SU-DHL-6 (cell line): ENCODE measurements at regions not wholly inside any gene's neighbourhood (a gene's known extent, or its start where the extent isn't known, plus 50 kb on each side); places are given as distances from the start of the nearest gene placed in this dataset.

Experiments
- H2AFZ ChIP-seq: fragments of 200-600 bp; sonication (generic); 2 replicates; pipeline ENCODE4 v1.6.1; 2014; ENCODE audit warnings: low read depth, mild to moderate bottlenecking, moderate library complexity, mixed read lengths, antibody characterized with exemption, low read length; ENCODE audit not compliant: severe bottlenecking
- H3F3A ChIP-seq: fragments of 200-600 bp; shearing (Covaris generic); 2 replicates; pipeline ENCODE4 v1.6.0; 2016; ENCODE audit warnings: antibody characterized with exemption, mild to moderate bottlenecking; ENCODE audit not compliant: insufficient read depth
- H3K27ac ChIP-seq: fragments of 200-600 bp; sonication (generic); 2 replicates; pipeline ENCODE4 v1.5.1; 2016; ENCODE audit warnings: low read depth, mild to moderate bottlenecking, low read length, moderate library complexity, mixed read lengths
- H3K27me3 ChIP-seq: fragments of 200-600 bp; sonication (generic), shearing (Covaris generic); 2 replicates; pipeline ENCODE4 v1.6.0; 2014; ENCODE audit warnings: mild to moderate bottlenecking, low read length
- H3K36me3 ChIP-seq: fragments of 200-600 bp; sonication (generic); 2 replicates; pipeline ENCODE4 v1.6.1; 2014; ENCODE audit warnings: mild to moderate bottlenecking, low read length, mixed read lengths
- H3K4me2 ChIP-seq: fragments of 300-600, 200-600 bp; shearing (Covaris generic), sonication (generic); 2 replicates; pipeline ENCODE4 v1.6.0; 2014; ENCODE audit warnings: low read length, low read depth, mild to moderate bottlenecking; ENCODE audit not compliant: poor library complexity, severe bottlenecking
- H3K4me3 ChIP-seq: fragments of 200-600 bp; sonication (generic); 2 replicates; pipeline ENCODE4 v1.5.1; 2014; ENCODE audit warnings: antibody characterized with exemption, low read length, mild to moderate bottlenecking, mixed read lengths; ENCODE audit not compliant: insufficient read depth, poor library complexity, severe bottlenecking
- H3K79me2 ChIP-seq: fragments of 200-600 bp; sonication (generic); 2 replicates; pipeline ENCODE4 v1.6.1; 2014; ENCODE audit warnings: mild to moderate bottlenecking, low read length, moderate library complexity; ENCODE audit not compliant: insufficient read depth
- H3K9ac ChIP-seq: fragments of 200-600 bp; sonication (generic); 2 replicates; pipeline ENCODE4 v1.7.0; 2014; ENCODE audit warnings: mild to moderate bottlenecking, low read length
- H3K9me2 ChIP-seq: fragments of 200-600 bp; sonication (generic); replicated peaks from 2 replicates; pipeline ENCODE4 v1.6.1; 2014; ENCODE audit warnings: low read length; ENCODE audit not compliant: insufficient read depth
- H3K9me3 ChIP-seq: fragments of 200-600 bp; sonication (generic); 2 replicates; pipeline ENCODE4 v1.6.1; 2014; ENCODE audit warnings: low read length, mixed read lengths; ENCODE audit not compliant: insufficient read depth
- H4K20me1 ChIP-seq: fragments of 200-600 bp; sonication (generic); 2 replicates; pipeline ENCODE4 v1.6.1; 2014; ENCODE audit warnings: low read depth, mild to moderate bottlenecking, antibody characterized with exemption, low read length, moderate library complexity, mixed read lengths
- CTCF ChIP-seq: fragments of 200-600 bp; sonication (generic); IDR thresholded peaks from one replicate; pipeline ENCODE4 v1.5.1; 2017; ENCODE audit warnings: antibody characterized with exemption, mild to moderate bottlenecking, low read length, moderate library complexity; ENCODE audit not compliant: insufficient read depth, poor library complexity, severe bottlenecking
- EZH2phosphoT487 ChIP-seq: fragments of 200-600 bp; sonication (generic), shearing (Covaris generic); conservative IDR thresholded peaks from 2 replicates; pipeline ENCODE4 v1.6.1; 2018; ENCODE audit warnings: mild to moderate bottlenecking, antibody characterized with exemption, low read length, moderate library complexity, mixed read lengths

GRCh38 chr16:47884116-47884725 lies 271.6 kb downstream of the ABCC12 start:
- Histone ChIP-seq H3K4me3 (no peak overlapping the region), H3K4me2 (no peak overlapping the region), H3K9me2 (no peaks in the 10 kb centered on the region), H3K36me3 (no peaks in the 10 kb centered on the region), H3K9ac (no peak overlapping the region), H3K79me2 (no peaks in the 10 kb centered on the region), H3F3A (no peaks in the 10 kb centered on the region), H3K9me3 (no peaks in the 10 kb centered on the region), H4K20me1 (no peaks in the 10 kb centered on the region), H3K27ac (no peak overlapping the region), H2AFZ (no peak overlapping the region), H3K27me3 (no peaks in the 10 kb centered on the region)
- TF ChIP-seq CTCF (no peak), EZH2phosphoT487 (no peak)

GRCh38 chr16:47881574-47881973 lies 274.2 kb downstream of the ABCC12 start:
- TF ChIP-seq CTCF, result no peak
- no peak for TF ChIP-seq EZH2phosphoT487
- Histone ChIP-seq H3K4me2 (no peak overlapping the region), H3K9me3 (no peaks in the 10 kb centered on the region), H3K36me3 (no peaks in the 10 kb centered on the region), H3K9ac (no peak overlapping the region), H2AFZ (no peak overlapping the region), H3F3A (no peaks in the 10 kb centered on the region), H3K9me2 (no peaks in the 10 kb centered on the region), H3K4me3 (no peak overlapping the region), H3K79me2 (no peaks in the 10 kb centered on the region), H3K27ac (no peak overlapping the region), H3K27me3 (no peaks in the 10 kb centered on the region), H4K20me1 (no peaks in the 10 kb centered on the region)

GRCh38 chr16:47880653-47881052 lies 275.1 kb downstream of the ABCC12 start:
- Histone ChIP-seq H4K20me1 (no peaks in the 10 kb centered on the region), H3K79me2 (no peaks in the 10 kb centered on the region), H3K9me3 (no peaks in the 10 kb centered on the region), H3K4me2 (no peak overlapping the region), H3K36me3 (no peaks in the 10 kb centered on the region), H3K27me3 (no peaks in the 10 kb centered on the region), H3K9me2 (no peaks in the 10 kb centered on the region), H2AFZ (no peak overlapping the region), H3K9ac (no peak overlapping the region), H3F3A (no peaks in the 10 kb centered on the region), H3K27ac (no peak overlapping the region), H3K4me3 (no peak overlapping the region)
- TF ChIP-seq EZH2phosphoT487 (no peak), CTCF (no peak)

- H2AFZ ChIP-seq, result no peak overlapping the region
- no peak overlapping the region for H3K4me2 ChIP-seq
- H3K9me3 ChIP-seq, result no peaks in the 10 kb centered on the region
- no peaks in the 10 kb centered on the region for H3K36me3 ChIP-seq
- no peak overlapping the region for H3K27ac ChIP-seq
- H3F3A ChIP-seq, result no peaks in the 10 kb centered on the region
- H3K27me3 ChIP-seq, result no peaks in the 10 kb centered on the region
- H3K9me2 ChIP-seq, result no peaks in the 10 kb centered on the region
- H3K79me2 ChIP-seq, result no peaks in the 10 kb centered on the region
- no peak for TF ChIP-seq CTCF
- TF ChIP-seq EZH2phosphoT487, result no peak
- H3K4me3 ChIP-seq, result no peak overlapping the region
- H3K9ac ChIP-seq, result no peak overlapping the region
- no peaks in the 10 kb centered on the region for H4K20me1 ChIP-seq
Observed at GRCh38 chr16:47877166-47877565, 278.6 kb downstream of the ABCC12 start.
